ENCODE measurements at regions not wholly inside any gene's neighbourhood (a gene's known extent, or its start where the extent isn't known, plus 50 kb on each side); places are given as distances from the start of the nearest gene placed in this dataset.

DNA sequence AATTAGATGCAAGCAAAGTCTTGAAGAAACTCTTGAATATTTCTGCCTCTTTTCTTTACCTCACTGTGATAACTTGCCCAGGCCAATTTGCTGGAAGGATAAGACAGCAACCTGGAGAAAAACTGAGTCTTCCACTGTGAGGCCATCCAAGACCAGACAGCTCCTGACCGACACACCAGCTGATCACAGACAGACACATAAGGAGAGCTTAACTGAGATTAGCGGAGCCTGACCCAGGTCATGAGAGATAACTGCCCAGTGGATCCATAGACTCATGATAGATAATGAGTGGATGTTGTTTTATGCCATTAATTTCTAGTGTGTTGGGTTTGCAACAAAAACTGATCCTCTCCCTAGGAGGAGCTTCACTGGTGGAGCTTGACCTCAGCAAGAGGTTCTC lies 64.4 kb upstream of the NOX3 start:
- no peak for DNase-seq
- no peaks in the 10 kb centered on the region for H3K27me3 ChIP-seq
- H3K27ac ChIP-seq: no peak overlapping the region
- no peaks in the 10 kb centered on the region for H3K9me3 ChIP-seq
- WGBS, 2 donors: 95 to 97% methylated on average over 2 of the region's 2 CpGs
- TF ChIP-seq POLR2AphosphoS5 (IDR thresholded peaks at IDR 0.05) (no peak), CTCF (IDR thresholded peaks at IDR 0.05) (no peak), EP300 (IDR thresholded peaks at IDR 0.05) (no peak), POLR2A (IDR thresholded peaks at IDR 0.05) (no peak)
- H3K36me3 ChIP-seq: no peaks in the 10 kb centered on the region
- intact Hi-C loops (cut with DNase I): no loop called here
- no peak overlapping the region for H3K4me3 ChIP-seq
- H3K4me1 ChIP-seq: no peaks in the 10 kb centered on the region

DNA sequence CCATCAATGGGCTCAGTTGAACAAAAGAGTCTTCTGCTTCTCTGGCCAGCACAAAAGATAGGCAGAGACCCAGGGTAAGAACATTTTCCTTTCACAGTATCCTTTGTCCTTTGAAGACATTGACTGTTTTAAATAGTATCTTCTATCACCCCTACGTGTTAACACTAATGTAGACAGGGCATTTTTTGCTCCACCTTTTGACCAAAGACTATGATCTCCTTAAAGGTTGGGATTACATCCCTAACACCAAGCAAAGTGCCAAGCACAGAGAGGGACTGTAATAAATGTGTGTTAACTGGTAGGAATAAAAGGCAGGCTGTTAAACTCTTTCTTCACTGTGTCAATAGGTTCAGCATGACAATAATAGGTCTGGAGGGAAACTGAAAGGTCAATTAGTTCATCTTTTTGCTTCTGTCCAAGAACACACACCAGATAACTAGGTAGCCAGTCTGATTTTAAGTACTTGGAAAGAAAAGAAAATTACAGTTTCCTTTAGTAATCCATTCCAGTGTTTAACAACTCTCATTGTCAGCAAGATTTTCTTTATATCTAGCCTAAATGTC lies 63.6 kb upstream of the NOX3 start:
- H3K27ac ChIP-seq: no peak overlapping the region
- intact Hi-C loops (cut with DNase I): no loop called here
- H3K9me3 ChIP-seq: no peaks in the 10 kb centered on the region
- TF ChIP-seq POLR2AphosphoS5 (IDR thresholded peaks at IDR 0.05): no peak
- no peak for TF ChIP-seq CTCF (IDR thresholded peaks at IDR 0.05)
- TF ChIP-seq POLR2A (IDR thresholded peaks at IDR 0.05): no peak
- no peak for TF ChIP-seq EP300 (IDR thresholded peaks at IDR 0.05)
- H3K36me3 ChIP-seq: no peaks in the 10 kb centered on the region
- no peak for DNase-seq
- H3K4me3 ChIP-seq: no peak overlapping the region
- H3K27me3 ChIP-seq: no peaks in the 10 kb centered on the region
- no peaks in the 10 kb centered on the region for H3K4me1 ChIP-seq
- 18 to 70% methylated on average over 1 of the region's 1 CpG for WGBS, 2 donors

DNA sequence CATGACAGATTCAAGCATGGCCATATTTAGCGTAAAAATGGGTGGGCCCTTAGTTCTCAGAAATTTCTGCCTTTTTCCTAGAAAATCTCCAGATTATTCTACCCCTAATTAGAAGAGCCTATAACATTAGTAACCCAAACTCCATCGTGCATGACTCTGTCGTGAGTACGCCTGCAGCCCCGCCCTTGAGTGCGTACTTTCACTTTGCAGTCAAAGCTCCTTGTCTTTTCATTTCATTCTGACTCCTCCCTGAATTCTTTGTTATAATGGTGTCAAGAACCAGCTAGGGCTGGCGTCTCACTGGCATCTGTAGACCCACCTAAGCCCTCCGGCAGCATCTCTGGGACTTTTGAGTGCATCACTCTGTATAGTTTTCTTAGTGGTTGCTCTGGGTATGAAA lies 61.7 kb upstream of the NOX3 start:
- Histone ChIP-seq H3K4me1 (no peaks in the 10 kb centered on the region), H3K4me3 (no peak overlapping the region), H3K36me3 (no peaks in the 10 kb centered on the region), H3K9me3 (no peaks in the 10 kb centered on the region), H3K27ac (no peak overlapping the region), H3K27me3 (no peaks in the 10 kb centered on the region)
- intact Hi-C loops (cut with DNase I): no loop called here
- no peak for TF ChIP-seq EP300 (IDR thresholded peaks at IDR 0.05)
- no peak for TF ChIP-seq POLR2A (IDR thresholded peaks at IDR 0.05)
- no peak for TF ChIP-seq POLR2AphosphoS5 (IDR thresholded peaks at IDR 0.05)
- no peak for TF ChIP-seq CTCF (IDR thresholded peaks at IDR 0.05)
- no peak for DNase-seq
- 27 to 75% methylated on average over 8 of the region's 8 CpGs for WGBS, 2 donors

DNA sequence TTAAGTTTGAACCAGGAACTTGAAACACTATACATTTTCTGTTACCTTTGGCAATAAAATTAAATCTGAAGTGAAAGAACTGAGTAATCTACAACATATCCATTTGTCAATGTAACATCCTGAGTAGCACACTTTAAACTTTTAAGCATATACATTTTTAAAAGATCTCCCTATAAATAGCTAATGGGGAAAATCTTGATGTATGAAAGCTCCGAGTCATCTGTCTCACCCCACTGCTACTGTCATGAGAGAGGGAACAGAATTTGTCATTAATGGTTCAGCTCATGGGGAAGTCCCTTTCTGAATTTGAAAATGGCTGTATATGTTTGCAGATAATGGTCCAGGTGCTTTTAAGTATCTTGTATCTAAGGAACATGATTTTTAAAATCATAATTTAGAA lies 55.2 kb upstream of the NOX3 start:
- no peak for DNase-seq
- intact Hi-C loops (cut with DNase I): no loop called here
- TF ChIP-seq POLR2AphosphoS5 (IDR thresholded peaks at IDR 0.05): no peak
- no peak for TF ChIP-seq EP300 (IDR thresholded peaks at IDR 0.05)
- peaks cover 0 to 4% (median 0%) of the 10 kb centered on the region in 4 donors for H3K4me1 ChIP-seq
- no peaks in the 10 kb centered on the region for H3K9me3 ChIP-seq
- H3K27me3 ChIP-seq: no peaks in the 10 kb centered on the region
- no peaks in the 10 kb centered on the region for H3K36me3 ChIP-seq
- no peak overlapping the region for H3K4me3 ChIP-seq
- no peak overlapping the region for H3K27ac ChIP-seq
- 51 to 66% methylated on average over 1 of the region's 1 CpG for WGBS, 2 donors

- Histone ChIP-seq H3K9me3 (no peaks in the 10 kb centered on the region), H3K4me1 (peaks cover 0 to 6% (median 0%) of the 10 kb centered on the region in 4 donors), H3K4me3 (no peak overlapping the region), H3K27me3 (no peaks in the 10 kb centered on the region), H3K27ac (no peak overlapping the region), H3K36me3 (no peaks in the 10 kb centered on the region)
- intact Hi-C loops (cut with DNase I): no loop called here
- no peak for DNase-seq
- TF ChIP-seq POLR2A (IDR thresholded peaks at IDR 0.05): no peak
- 78 to 80% methylated on average over 2 of the region's 2 CpGs for WGBS, 2 donors
These were observed 54.3 kb upstream of the NOX3 start for GRCh38 chr6:155509743-155510475.

GRCh38 chr6:155505608-155505989 lies 50.0 kb upstream of the NOX3 start:
- no peak for TF ChIP-seq POLR2AphosphoS5 (IDR thresholded peaks at IDR 0.05)
- no peak for TF ChIP-seq CTCF (IDR thresholded peaks at IDR 0.05)
- no peak for TF ChIP-seq EP300 (IDR thresholded peaks at IDR 0.05)
- no peak for TF ChIP-seq POLR2A (IDR thresholded peaks at IDR 0.05)
- Histone ChIP-seq H3K4me1 (peaks cover 0 to 9% (median 0%) of the 10 kb centered on the region in 4 donors), H3K27ac (no peak overlapping the region), H3K9me3 (no peaks in the 10 kb centered on the region), H3K36me3 (no peaks in the 10 kb centered on the region), H3K27me3 (no peaks in the 10 kb centered on the region), H3K4me3 (no peak overlapping the region)
- intact Hi-C loops (cut with DNase I): no loop called here
- 76 to 82% methylated on average over 2 of the region's 2 CpGs for WGBS, 2 donors
- no peak for DNase-seq

Data from sigmoid colon (tissue), 6 donors.